ENCODE measurements at regions not wholly inside any gene's neighbourhood (a gene's known extent, or its start where the extent isn't known, plus 50 kb on each side); places are given as distances from the start of the nearest gene placed in this dataset.

- DNase-seq (ENCODE audit: low read depth, low spot score), result no peak
- H3K4me3 ChIP-seq (ENCODE audit: low read length), result no peak overlapping the region
These were observed 55.4 kb downstream of the XCL1 start for GRCh38 chr1:168631671-168632400.

GRCh38 chr1:168634951-168635532 lies 58.6 kb downstream of the XCL1 start:
- DNase-seq (ENCODE audit: low read depth, low spot score), result no peak
- no peak overlapping the region for H3K4me3 ChIP-seq (ENCODE audit: low read length)

- no peak overlapping the region for H3K4me3 ChIP-seq (ENCODE audit: low read length)
- DNase-seq (ENCODE audit: low read depth, low spot score), result no peak
These were observed 59.8 kb downstream of the XCL1 start for GRCh38 chr1:168636200-168636599.

DNA sequence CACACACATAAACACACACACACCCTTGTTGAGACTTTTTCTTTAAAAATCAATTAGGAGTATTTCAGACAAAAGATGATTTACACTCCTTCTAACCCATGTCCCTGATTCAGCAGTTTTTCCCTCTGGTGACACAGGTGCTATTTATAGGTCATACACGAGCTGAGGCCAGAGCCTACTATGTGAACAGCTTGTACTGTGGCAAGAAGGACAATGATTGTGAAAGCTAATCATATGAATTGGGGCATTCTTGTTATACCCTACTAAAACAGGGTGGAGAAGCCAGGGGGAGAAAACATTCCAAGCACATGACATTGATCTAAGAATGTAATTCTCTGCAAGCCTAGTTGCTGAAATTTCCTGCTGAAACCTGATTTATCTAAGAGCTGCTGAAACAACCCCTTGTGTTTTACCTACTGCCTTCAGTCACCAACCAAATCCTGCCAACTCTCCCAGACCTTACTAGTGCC lies 60.3 kb downstream of the XCL1 start:
- H3K4me3 ChIP-seq (ENCODE audit: low read length), result no peak overlapping the region
- no peak for DNase-seq (ENCODE audit: low read depth, low spot score)

DNA sequence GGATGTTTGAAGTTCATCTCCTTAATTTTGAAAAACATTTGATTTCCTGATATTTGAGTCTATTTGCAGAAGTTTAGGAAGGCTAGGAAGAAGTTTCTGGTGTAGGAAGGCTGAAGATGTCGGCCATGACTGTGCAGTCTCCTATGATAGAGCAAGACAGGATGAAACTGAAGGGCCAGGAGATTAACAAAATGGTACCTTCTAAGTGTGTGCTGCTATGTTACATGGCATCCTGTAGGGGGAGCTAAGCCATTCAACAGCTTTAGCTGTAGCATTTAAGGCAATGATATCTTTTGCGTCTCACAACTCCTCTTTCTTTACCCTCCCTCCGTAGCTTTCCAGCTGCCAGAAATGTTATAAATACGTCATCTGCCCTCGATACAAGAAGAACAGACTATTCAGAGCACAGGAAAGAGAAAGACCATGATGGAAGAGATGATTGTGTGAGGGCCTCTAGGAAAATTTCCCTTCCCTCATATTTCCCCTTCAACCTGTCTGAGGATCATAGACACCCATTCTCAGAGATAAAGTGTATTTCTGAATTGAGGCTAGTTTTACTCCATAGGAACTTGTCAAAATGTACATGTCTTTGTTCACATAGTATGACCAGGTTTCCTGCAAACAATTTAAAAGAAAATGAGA lies 61.1 kb downstream of the XCL1 start:
- DNase-seq (ENCODE audit: low read depth, low spot score), result peak; percentile 54
- H3K4me3 ChIP-seq (ENCODE audit: low read length), result no peak overlapping the region

DNA sequence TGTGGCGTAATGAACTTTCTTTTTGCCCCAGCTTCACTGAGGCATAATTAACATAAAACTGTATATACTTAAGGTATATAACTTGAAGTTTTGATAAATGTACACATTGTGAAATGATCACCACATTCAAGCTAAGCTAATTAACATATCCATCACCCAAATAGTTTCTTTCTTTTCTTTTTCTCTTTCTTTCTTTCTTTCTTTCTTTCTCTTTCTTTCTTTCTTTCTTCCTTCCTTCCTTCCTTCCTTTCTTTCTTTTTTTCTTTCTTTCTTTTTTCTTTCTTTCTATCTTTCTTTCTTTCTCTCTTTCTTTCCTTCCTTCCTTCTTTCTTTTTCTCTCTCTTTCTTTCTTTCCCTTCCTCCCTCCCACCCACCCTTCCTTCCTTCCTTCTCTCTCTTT lies 62.5 kb downstream of the XCL1 start:
- no peak overlapping the region for H3K4me3 ChIP-seq (ENCODE audit: low read length)
- DNase-seq (ENCODE audit: low read depth, low spot score), result no peak

DNA sequence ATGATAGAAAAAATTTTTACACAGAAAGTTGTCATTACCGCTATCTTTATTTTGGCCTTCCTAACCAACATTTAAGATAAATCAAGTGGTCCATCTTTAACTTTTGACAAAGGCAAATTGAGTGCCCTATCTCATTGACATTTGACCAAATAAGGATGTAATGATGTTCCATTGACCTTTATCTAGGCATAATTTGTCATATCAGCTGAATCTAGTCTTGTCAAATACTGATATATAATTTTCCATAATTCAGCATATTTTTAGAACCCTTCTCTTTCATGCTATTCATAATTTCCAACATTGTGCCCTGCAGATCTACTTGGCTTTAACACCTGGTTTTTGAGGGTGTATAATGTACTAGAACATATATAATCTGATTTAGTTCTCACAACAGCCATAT lies 63.8 kb downstream of the XCL1 start:
- no peak overlapping the region for H3K4me3 ChIP-seq (ENCODE audit: low read length)
- DNase-seq (ENCODE audit: low read depth, low spot score), result no peak

- DNase-seq (ENCODE audit: low read depth, low spot score), result no peak
- H3K4me3 ChIP-seq (ENCODE audit: low read length), result no peak overlapping the region
These were observed 64.4 kb downstream of the XCL1 start for GRCh38 chr1:168640836-168641235.

- no peak for DNase-seq (ENCODE audit: low read depth, low spot score)
- no peak overlapping the region for H3K4me3 ChIP-seq (ENCODE audit: low read length)
These were observed 66.7 kb downstream of the XCL1 start for GRCh38 chr1:168643152-168643551.

All from Jurkat, Clone E6-1 (cell line).